ENCODE measurements at regions not wholly inside any gene's neighbourhood (a gene's known extent, or its start where the extent isn't known, plus 50 kb on each side); places are given as distances from the start of the nearest gene placed in this dataset.
A peak's percentile ranks its signal among the peaks of the same experiment; 100 is the strongest.

- intact Hi-C loops (cut with DNase I, micrococcal nuclease), result no loop called here
- no peaks in the 10 kb centered on the region for H3K36me3 ChIP-seq (ENCODE audit: low read depth)
Measured at GRCh38 chr5:61215996-61216395, 53.7 kb upstream of the SMIM15 start.

GRCh38 chr5:61216741-61217140, 54.5 kb upstream of the SMIM15 start:
- Histone ChIP-seq H3K4me3 (no peak overlapping the region), H3K36me3 (ENCODE audit: low read depth) (no peaks in the 10 kb centered on the region), H3K4me1 (ENCODE audit: low read depth) (no peaks in the 10 kb centered on the region), H3K9me3 (no peaks in the 10 kb centered on the region)
- no peak for TF ChIP-seq CTCF (IDR thresholded peaks at IDR 0.05)
- intact Hi-C loops (cut with DNase I, micrococcal nuclease), result no loop called here
- no peak for DNase-seq
- no peak for ATAC-seq

More at GRCh38 chr5:61215996-61216395, 53.7 kb upstream of the SMIM15 start:
- Histone ChIP-seq H3K4me1 (ENCODE audit: low read depth) (no peaks in the 10 kb centered on the region), H3K9me3 (no peaks in the 10 kb centered on the region), H3K4me3 (no peak overlapping the region)
- no peak for TF ChIP-seq CTCF (IDR thresholded peaks at IDR 0.05)
- ATAC-seq, result no peak
- no peak for DNase-seq

GRCh38 chr5:61217214-61217613, 54.9 kb upstream of the SMIM15 start:
- intact Hi-C loops (cut with DNase I, micrococcal nuclease), result no loop called here

GRCh38 chr5:61228229-61228628, 66.0 kb upstream of the SMIM15 start:
- Histone ChIP-seq H3K4me1 (ENCODE audit: low read depth) (no peaks in the 10 kb centered on the region), H3K4me3 (no peak overlapping the region), H3K9me3 (no peaks in the 10 kb centered on the region), H3K36me3 (ENCODE audit: low read depth) (no peaks in the 10 kb centered on the region)
- intact Hi-C loops (cut with DNase I, micrococcal nuclease), result no loop called here
- ATAC-seq, result peak; percentile 10
- no peak for TF ChIP-seq CTCF (IDR thresholded peaks at IDR 0.05)
- no peak for DNase-seq

More at GRCh38 chr5:61217214-61217613, 54.9 kb upstream of the SMIM15 start:
- H3K9me3 ChIP-seq, result no peaks in the 10 kb centered on the region
- H3K4me1 ChIP-seq (ENCODE audit: low read depth), result no peaks in the 10 kb centered on the region
- DNase-seq, result no peak
- no peak for ATAC-seq
- H3K36me3 ChIP-seq (ENCODE audit: low read depth), result no peaks in the 10 kb centered on the region
- TF ChIP-seq CTCF (IDR thresholded peaks at IDR 0.05), result no peak
- no peak overlapping the region for H3K4me3 ChIP-seq

GRCh38 chr5:61228691-61229280, 66.5 kb upstream of the SMIM15 start:
- H3K9me3 ChIP-seq, result no peaks in the 10 kb centered on the region
- DNase-seq (no peak), ATAC-seq (peak; percentile 45)
- TF ChIP-seq CTCF (IDR thresholded peaks at IDR 0.05), result no peak
- intact Hi-C loops (cut with DNase I, micrococcal nuclease), result no loop called here
- H3K4me1 ChIP-seq (ENCODE audit: low read depth), result no peaks in the 10 kb centered on the region
- H3K36me3 ChIP-seq (ENCODE audit: low read depth), result no peaks in the 10 kb centered on the region
- H3K4me3 ChIP-seq, result no peak overlapping the region

GRCh38 chr5:61229416-61229815, 67.1 kb upstream of the SMIM15 start:
- ATAC-seq (no peak), DNase-seq (no peak)
- no peak for TF ChIP-seq CTCF (IDR thresholded peaks at IDR 0.05)
- Histone ChIP-seq H3K4me3 (no peak overlapping the region), H3K4me1 (ENCODE audit: low read depth) (no peaks in the 10 kb centered on the region), H3K9me3 (no peaks in the 10 kb centered on the region), H3K36me3 (ENCODE audit: low read depth) (no peaks in the 10 kb centered on the region)
- intact Hi-C loops (cut with DNase I, micrococcal nuclease), result no loop called here
